ENCODE measurements at regions not wholly inside any gene's neighbourhood (a gene's known extent, or its start where the extent isn't known, plus 50 kb on each side); places are given as distances from the start of the nearest gene placed in this dataset.

DNA sequence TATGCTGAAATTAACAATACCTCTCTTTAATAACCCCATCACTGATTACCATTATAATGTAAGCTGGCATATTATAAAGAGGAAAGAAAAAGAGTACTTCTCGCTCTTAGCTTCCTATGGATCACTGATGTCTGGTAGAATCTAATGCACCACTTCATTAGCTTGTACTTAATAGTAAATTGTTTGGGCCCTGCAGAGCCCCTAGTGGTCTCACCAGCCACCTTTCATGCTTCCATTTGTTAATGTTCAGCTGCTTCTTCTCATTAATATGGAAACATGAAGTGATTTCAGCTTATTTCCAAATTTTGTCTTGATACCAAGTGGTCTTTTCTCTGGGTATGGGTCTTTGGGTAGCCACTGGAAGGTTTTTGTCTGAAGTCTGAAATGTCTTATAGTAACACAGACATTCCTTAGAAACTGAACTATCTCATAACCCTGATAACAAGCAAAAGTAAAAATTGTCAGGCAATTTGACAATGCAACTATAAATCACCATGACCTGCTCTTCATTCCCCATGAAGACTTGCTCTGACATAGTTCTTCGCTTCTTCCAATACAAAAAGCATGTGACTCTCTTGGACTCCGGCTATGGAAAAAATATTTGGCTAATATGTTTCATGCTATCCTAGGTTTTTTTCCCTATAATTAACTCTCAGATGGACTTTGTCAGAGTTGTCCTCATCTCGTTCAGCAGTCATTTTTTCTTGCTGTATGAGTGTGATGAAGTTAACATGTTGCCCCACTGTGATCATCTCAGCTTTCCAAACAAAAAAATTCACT is 395.8 kb upstream of the MARCKS start:
- DNase-seq (ENCODE audit: low read depth) = no peak

DNA sequence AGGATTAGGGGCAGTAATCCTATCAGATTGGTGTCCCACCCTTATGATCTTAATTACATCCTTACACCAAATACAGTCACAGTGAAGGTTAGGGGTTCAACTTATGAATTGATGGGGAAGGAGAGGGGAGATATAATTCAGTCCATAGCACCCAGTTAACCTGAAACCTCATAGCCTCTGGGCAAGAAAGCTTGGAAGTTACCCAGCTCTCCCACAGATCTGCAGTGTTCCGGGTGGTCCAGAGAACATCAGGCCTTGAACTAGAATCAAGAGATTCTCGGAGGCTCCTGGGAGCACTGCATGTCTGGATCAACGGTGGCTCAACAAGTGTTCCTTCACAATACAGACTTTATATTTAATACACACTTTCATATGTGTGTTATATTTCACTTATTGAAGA is 392.6 kb upstream of the MARCKS start:
- no peak for DNase-seq (ENCODE audit: low read depth)

DNA sequence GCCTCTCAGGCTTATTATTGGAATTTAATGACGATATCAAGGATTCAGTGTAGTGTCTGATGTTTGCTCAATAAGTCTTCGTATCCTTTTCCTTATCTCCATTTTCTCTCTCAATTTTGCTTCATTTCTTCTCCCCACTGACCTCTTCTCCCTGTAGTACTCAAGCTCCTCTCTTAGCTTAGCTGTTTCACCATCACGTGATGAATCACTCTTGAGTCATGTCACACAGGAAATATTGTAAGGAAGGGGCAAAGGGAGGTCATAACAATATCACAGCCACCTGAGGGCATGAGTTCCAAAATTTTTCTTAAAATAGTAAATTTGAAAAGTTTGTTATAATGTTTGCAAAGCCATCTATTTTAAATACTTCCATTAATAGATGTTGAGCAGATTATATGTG is 392.2 kb upstream of the MARCKS start:
- DNase-seq (ENCODE audit: low read depth) = no peak

DNA sequence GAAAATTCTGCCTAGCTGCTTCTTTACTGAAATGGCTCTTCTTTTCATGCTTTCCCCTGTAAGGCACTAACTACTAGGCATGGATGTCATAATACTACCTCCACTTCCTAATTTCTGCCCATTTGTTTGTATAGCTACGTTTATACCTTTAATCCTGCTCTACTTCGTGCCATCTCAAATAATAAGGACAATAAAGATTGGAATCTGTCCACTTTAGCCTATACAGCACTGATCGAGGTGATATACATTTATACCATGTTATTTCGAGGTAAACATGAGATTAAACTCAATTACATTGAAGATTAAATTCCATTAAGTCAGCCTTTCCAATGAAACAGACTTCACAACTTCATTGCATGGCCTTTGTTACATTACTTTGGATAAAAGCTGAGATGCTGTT is 390.6 kb upstream of the MARCKS start:
- DNase-seq (ENCODE audit: low read depth) = no peak

DNA sequence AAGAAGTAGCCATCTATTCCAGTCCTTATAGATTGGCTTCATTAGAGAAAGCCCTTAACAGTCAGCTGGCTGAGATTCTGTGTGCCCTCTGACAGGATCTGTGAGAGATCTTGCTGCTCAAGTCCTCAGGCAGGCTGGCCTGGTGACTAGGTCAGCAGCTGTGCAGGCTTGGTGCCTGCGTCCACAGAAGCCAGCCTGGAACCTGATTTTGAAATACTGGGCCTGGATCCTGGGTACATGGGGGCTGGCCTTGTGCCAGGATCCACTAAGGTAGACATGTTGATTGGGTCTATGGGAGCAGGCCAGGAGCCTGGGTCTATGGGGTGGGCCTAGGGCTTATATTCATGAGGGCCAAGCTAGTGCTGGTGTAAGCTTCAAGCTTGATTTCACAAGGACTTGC is 381.8 kb upstream of the MARCKS start:
- no peak for DNase-seq (ENCODE audit: low read depth)

DNA sequence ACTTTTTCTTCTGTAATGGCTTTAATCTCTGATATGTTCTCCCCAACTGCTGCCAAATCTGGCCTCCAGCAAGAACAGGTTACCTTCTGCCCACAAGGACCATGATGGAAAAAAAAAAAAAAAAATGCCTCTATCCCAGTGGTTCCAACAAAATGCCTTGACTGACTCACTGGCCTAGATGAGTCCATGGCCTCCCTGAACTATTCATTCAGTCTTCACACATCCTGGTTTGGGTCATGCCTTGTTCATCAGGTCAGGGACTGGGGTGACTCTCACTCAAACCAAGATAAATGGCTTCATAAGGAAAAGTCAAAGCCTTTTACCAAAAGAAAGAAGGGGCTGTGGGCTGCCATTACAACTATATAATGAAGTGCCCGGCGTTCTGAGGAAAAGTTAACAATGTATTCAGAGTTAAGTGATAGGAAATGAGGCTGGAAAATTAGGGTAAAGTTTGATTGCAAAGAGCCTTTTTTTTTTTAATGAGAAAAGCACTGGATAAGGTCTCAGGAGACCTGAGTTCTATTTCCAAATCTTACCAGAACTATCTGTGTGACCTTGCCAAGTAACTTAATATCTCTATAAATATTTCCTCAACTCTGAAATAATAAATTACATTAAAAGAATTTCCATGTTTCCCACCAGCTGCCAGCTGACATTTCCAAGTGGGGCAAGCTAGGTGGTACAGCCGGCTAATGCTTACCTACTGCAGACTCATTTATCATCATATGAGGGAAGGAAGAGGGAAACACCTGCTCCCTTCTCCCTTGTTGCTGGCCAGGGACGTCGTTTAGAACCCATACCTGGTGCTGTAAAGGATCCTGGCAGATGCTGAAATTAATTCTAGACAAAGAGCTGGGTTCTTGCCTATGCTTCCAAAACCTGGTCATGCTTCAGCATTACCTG is 380.0 kb upstream of the MARCKS start:
- no peak for DNase-seq (ENCODE audit: low read depth)

DNA sequence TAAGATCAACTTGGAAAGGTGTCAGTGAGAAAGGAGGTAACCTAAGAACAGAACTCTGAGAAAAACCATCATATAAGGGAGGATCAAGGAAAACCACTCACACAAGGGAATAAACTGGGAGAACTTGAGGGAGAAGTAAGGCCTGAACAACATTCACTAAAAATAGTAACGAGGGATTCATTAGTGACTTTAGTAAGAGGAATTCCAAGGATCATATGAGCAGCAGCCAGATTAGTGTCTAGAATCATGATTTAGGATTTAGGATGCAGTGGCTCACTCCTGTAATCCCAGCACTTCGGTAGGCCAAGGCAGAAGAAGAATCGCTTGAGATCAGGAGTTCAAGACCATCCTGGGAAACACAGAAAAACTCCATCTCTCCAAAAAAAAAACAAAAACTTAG is 376.5 kb upstream of the MARCKS start:
- no peak for DNase-seq (ENCODE audit: low read depth)

DNA sequence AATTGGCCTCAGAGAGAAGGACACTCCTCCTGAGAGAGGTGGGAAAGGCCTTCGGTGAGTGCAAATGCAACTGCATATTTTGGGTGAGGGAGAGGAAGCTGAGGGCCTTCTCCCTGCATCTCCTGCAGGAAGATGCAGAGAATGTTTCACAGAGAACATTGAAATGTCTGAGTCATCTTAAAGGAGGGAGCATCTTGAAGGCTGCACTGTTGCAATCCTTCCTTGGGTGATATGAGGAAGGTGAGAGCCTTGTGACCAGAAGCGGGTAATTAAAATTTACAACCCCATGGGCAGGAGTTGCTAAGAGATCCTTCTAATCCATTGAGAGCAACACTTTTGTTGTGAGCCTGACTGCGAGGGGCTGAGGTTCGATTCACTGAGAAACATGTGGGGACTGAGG is 375.7 kb upstream of the MARCKS start:
- DNase-seq (ENCODE audit: low read depth) = no peak

DNA sequence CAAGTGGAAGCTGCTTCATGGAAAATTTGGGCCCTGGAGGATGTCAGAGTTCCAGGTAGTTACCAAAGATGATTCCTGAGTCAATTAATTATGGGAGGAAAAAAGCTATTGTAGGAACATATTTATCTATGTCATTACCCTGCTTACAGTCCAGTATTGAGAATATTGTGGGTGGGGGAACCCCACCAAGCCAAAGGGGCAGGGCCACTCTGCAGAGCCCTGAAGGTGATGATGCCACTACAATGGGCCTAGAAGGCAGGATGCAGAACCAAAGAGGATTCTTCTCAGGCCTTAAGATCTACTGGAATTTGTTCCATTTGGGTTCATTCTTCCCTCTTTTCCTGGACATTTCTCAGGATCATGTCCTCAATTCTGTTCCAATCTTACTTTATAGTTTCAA is 375.2 kb upstream of the MARCKS start:
- no peak for DNase-seq (ENCODE audit: low read depth)

DNA sequence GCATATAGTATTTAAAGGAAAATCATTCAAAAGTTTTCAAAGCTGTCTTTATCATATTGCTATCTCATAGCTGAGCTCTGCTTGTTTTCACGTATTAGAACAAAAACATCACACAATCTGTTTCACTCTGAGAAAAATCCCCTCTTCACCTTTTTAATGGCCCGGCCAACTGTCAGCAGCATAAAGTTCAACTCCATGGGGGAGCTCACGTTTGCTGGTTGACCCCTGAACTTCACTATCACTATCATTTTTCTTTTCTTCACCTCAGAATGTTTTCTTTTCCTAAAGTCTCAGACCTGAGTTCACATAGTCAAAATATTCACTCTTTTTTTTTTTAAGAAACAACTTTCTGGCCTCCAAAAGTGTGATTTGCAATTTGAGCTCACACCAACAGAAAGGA is 374.4 kb upstream of the MARCKS start:
- DNase-seq (ENCODE audit: low read depth) = no peak

DNA sequence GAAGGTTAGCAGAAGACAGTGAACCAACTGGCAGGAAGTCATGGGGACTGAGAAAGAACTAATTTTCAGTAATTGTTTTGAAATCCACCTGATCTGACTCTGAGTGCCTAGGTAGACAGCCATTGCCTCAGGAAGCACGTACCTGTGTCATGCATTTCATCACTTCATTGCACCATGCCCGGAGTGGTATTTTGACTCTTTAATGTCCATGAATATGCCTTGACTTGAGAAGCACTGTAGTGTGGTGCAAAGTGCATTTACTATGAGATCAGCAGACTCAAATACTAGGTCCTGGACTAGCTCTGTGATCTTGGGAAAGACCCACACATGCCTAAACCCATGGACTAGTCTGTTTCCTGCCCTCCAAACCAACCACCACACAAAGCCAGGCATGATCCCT is 370.9 kb upstream of the MARCKS start:
- DNase-seq (ENCODE audit: low read depth) = no peak

DNA sequence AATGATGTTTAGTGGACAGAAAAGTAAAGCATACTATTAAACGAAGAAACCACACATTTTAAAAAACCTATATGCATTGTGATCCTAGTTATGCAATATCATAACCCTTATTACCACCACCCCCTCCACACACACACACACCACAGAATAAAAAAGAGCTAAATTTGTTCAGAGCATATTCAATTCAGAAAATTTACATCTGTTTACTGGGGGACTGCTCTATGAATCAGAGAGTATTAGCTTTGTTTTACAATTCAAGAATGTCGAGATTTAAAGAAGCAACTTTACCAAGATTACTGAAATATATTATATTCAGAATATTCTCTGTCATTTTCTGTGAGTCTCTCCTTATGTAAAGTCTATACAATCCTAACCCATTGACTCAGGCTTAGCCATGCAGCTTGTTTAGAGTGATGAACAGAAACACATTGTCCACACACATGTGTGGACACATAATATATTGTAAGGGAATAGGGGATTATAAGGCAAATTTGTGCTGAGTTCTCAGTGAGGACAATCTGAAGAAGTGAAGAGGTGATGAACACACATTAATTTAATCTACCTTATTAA is 369.6 kb upstream of the MARCKS start:
- no peak for DNase-seq (ENCODE audit: low read depth)

DNA sequence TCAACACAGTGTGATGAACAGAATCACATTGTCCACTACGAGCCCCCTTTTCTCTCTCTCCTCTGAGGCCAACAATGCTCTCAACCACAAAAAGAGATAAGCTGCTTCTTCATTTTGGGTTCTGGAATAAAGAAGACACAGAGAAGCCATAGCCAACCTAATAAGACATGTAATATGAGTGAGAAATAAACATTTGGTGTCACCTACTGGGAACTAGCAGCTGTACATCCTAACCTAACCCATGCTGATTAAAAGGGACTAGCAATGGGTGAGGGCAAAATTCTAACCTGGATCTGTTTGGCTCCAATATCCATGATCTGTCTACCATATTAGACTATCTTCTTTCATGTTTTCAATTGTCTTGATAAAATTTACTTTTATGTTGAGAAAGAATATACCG is 369.1 kb upstream of the MARCKS start:
- DNase-seq (ENCODE audit: low read depth) = no peak

DNA sequence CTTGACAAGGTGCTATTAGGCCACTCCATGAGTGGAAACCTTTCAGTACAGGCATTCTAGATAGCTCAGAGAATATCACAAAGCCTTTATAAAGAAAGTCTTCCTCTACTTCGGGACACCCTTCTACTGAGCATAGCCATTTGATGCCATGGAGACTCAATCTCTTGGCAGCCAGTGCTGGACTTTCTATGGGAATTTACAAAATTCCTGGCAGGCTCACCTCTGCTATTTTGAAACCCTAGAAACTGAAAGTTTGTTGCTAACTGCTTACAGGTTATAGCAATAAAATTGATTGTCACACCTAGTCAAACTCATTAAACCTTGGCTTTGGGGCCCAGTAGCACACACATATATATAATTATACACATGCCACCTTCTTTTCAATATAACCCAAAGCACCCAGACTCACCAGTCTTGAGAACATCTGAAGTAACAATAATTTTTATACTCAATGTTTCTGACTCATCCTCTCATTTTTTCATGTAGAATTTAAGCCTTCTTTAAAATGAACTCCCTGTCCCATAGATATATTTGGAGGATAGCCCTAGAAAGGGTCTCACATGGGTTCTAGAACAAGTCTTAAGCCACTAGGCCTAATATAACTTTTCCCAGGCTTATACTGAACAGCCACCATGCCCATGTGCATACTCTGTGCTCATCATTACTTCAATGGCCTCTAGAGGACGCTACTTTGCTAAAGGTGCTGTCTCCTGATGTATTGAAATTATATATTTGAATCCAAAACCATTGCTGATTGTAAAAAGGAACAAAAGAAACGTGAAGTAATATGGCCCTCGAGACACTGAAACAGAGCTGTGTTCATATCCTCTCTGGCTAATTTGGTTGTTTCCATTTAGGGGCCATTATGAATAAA is 368.1 kb upstream of the MARCKS start:
- no peak for DNase-seq (ENCODE audit: low read depth)

DNA sequence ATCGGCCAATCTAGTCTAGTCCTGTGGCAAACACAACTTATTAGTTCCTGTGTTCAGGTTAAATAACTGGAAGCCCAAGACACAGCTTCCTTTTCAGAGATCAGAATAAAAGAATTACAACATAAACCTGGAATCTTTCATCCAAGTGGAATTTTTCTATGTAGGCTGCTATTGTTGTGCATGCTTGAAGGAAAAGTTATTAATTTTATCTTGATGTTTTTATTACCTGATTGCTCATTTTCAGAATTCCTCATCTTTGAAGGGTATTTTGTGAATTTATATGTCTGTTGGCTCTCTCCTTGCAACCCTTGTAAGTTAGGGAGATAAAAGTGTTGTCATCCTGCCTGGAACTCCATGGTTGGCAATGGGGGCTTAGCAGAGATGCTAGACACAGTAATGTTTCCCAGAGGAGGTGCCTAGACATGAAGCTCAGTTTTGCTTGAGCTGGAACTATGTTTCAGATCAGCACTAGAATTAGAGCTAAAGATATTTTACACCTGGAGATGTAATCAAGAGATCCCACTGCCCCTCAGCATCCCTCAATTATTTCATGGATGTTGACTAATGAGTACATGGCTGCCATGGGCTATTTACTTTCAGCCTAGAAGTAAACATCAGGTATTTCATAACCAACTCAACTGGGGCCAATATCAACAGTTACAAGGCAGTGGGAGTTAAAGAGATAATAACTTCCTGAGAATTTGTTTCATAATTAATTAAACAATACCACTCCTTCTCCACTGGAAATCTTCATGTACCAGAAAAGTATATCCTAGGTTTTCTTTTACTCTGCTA is 367.0 kb upstream of the MARCKS start:
- no peak for DNase-seq (ENCODE audit: low read depth)

DNA sequence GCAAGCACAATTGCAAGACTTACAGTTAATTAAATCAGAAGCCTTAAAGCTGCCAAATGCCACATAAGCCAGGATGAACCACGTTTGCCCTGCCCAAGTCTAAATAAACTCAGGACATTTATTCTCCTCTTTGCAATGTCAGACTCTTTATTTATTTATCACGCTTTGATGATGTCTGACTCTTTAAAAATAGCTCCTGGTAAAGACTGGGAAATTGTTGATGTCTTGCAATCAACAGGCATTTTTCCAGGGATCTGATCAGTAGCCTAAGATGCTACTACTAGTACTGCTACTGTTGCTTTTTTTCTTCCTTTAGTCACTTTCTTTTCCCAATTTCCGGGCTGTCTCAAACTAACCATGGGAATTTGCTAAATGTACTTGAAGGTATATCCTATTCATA is 365.8 kb upstream of the MARCKS start:
- DNase-seq (ENCODE audit: low read depth) = no peak

DNA sequence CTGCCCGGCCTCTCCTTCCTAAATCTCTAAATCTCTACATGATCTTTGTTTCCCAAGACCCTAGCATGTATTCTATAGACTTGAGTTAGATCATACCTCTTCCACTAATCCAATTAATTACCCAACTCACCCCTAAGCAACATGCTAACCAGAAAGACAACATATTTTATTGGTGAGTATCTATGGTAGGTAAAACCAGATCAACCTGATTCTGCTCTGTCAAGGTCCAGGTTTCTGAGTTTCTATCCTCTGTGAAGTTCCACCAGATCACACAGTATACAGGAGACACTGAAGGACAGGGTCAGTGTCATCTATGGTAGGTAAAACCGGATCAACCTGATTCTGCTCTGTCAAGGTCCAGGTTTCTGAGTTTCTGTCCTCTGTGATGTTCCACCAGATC is 363.2 kb upstream of the MARCKS start:
- DNase-seq (ENCODE audit: low read depth) = no peak

DNA sequence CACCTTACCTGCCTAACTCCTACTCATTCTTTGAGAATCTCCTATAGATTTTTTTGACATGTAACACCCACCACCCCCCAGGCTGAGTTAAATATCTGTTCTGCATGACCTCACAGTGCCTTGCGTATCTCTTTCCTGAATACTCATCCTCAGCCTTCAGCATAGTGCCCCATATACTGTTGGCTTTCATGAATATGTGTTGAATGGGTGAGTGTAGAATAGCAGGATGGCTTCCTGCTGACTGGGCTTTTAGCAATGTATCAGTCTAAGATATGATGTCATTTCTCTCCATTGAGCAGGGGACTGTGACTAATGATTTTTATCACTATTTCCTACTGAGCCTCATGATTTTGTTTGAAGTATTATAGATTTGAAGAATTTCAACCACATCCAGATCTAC is 361.6 kb upstream of the MARCKS start:
- DNase-seq (ENCODE audit: low read depth) = no peak

DNA sequence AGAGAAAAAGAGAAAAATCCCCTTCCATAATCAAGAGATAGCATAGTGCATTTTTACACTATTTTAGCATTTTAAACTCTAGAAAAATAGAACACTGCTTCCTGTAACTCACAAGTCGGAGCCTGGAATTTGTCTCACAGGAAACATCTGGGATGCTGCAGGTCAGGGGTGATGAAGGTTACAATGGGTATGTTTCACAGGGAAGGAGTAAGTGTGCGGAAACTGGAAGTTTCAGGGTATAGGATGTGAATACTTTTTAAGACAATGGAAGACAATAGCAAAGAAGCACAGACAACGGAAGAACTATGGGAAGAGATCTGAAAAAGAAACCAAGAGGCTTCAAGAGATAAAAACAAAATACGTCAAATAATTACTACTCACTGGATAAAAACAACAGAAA is 361.0 kb upstream of the MARCKS start:
- DNase-seq (ENCODE audit: low read depth) = no peak

DNA sequence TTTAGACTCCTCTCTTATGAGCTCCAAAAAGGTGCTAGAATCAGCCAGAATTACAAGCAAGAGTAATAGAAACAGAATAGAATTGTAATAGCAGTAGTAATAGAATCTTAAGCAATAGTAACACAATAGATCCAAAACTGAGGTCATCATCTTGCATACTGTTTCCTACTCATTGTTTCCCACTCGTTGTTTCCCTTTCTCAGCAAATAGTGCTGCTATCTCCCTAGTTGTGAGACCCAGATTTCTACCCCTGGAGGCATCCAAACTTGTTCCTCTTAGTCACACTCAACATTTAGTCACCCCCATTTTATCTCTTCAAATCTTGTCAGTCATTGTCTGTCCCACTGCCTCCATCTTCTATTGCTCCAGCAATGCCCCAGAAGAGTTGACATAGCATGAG is 356.9 kb upstream of the MARCKS start:
- DNase-seq (ENCODE audit: low read depth) = no peak

DNA sequence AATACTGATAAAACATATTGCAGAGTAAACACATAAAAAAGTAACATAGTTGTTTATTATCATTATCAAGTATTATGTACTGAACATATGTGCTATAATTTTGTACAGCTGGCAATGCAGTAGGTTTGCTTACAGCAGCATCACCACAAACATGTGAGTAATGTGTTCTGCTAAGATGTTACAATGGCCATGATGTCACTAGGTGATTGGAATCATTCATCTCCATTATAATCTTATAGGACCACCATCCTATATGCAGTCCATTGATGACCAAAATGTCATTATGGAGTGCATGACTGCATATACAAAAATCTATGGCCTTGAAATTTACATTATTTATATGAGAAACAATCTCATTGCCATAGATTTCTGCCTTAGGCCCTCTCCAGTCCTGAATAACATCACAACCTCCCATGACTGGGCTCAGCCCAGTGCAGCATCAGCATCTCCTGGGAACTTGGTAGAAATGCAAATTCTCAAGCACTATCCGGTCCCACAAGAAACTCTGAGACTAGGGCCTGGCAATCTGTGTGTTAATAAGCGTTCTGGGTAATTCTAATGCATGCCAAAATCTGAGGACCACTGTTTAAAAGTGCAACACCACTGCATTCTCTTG is 352.0 kb upstream of the MARCKS start:
- DNase-seq (ENCODE audit: low read depth) = no peak
